GM18505 (cell line): ENCODE measurements at regions not wholly inside any gene's neighbourhood (a gene's known extent, or its start where the extent isn't known, plus 50 kb on each side); places are given as distances from the start of the nearest gene placed in this dataset.
"Not testable (repeated sequence)": the region's sequence is repeated elsewhere in the genome, so short reads cannot be mapped to it uniquely, and the experiment has no call there.

Experiments
- ATAC-seq: cut with Tn5 transposase; IDR thresholded peaks from one replicate; pipeline ENCODE4 v1.9.1; 2021; ENCODE audit not compliant: unreplicated experiment
- POLR2A ChIP-seq: IDR thresholded peaks from 4 replicates; pipeline ENCODE4 v1.6.1; 2011; ENCODE audit warnings: borderline replicate concordance; ENCODE audit not compliant: insufficient read depth, insufficient read length; ENCODE audit errors: extremely low read depth

GRCh38 chr9:85792057-85792456 is 50.3 kb upstream of the AGTPBP1 start:
- not testable (repeated sequence) for ATAC-seq

DNA sequence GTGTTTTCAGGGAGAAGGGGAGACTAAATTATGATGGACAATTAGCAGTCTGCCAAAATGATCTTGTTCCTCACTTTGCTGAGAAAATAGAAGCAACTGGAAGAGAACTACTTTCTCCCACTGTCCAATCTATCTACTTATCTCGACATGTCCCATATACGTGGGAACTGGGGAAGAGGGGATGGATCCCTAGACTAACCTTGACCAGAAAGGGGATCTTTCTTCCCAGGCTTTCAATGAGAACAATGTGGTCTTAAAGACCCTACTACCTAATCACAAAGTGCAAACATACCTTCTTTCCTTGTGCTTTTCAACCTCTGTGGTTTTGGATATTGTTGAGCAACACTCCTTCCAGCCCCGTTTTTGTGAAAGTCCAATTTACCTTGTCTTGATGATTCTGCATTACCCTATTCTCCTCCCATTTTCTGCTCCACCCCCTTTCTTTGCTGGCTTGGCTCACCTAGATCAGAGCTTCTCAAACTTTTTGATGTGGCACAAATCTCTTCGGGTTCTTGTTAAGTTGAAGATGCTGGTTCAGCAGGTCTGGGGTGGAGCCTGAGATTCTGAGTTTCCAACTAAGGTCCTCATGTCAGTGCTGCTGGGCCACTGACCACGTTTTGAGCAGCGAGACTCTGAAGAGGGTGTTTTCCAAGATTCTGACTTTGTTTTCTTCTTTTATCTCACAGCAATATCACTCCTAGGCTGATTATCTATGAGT is 61.4 kb upstream of the AGTPBP1 start:
- ATAC-seq: not testable (repeated sequence)

GRCh38 chr9:85804847-85805133 is 63.0 kb upstream of the AGTPBP1 start:
- not testable (repeated sequence) for ATAC-seq

GRCh38 chr9:85805134-85806005 is 63.6 kb upstream of the AGTPBP1 start:
- ATAC-seq: peak; percentile 72

DNA sequence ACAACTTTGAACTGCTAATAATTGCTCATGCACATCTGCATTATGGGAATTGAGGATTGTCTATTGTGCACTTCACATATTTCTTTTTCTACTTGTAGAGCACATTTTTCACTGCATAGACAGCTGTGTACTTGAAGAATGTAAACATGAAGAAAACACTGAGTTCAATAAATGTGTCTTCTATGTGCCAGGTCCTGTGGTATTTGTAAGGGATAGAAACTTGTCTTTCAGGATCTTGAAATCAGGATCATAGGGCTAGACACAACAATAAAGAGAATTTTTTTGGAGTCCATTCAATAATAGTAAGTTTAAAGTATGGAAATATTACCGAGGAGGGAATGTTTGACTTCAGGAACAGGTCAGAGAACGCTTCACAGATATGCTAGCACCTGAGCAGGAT is 66.6 kb upstream of the AGTPBP1 start:
- not testable (repeated sequence) for ATAC-seq

GRCh38 chr9:85813388-85813787 is 71.6 kb upstream of the AGTPBP1 start:
- ATAC-seq: not testable (repeated sequence)

DNA sequence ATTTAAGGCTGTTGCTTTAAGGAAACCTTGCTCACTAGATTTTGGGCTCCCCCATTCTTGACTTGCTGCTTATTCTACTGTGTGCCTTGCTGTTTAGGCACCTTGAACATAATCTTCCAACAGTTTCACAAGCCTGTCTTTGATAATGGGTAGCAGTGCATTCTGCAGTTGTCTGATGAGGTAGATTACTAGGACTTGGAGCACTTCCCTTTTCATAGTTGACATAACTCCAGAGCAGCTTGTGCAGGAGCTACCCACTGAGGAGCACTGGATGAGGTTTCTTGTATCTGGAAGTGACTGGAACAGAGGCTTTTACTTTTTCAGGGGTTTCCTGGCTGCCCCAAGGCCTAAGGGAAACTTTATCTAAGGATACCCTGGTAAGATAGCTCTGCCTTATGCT is 73.0 kb upstream of the AGTPBP1 start:
- ATAC-seq: not testable (repeated sequence)

DNA sequence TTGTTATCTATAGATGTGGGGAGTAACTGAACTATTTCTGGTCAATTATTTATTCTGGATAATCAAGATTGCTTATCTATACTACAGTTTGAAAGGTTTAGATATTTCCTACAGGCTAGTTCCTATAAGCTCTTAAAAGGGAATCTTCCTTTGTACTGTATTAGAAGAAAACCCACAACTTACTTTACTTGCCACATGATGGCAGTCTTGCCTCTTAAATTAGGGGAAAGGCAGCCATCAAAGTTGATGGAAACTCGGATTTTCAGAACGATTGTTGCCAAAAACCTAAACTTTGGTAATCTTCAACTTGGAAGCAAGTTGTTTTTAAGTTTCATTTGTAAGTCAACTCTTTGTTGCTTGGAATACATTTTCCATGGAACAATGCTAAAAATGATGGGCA is 77.2 kb upstream of the AGTPBP1 start:
- ATAC-seq: not testable (repeated sequence)

- not testable (repeated sequence) for ATAC-seq
These were observed 78.8 kb upstream of the AGTPBP1 start for GRCh38 chr9:85820598-85820997.

GRCh38 chr9:85824949-85825348 is 83.2 kb upstream of the AGTPBP1 start:
- ATAC-seq: not testable (repeated sequence)

GRCh38 chr9:85834591-85834990 is 92.8 kb upstream of the AGTPBP1 start:
- not testable (repeated sequence) for ATAC-seq

DNA sequence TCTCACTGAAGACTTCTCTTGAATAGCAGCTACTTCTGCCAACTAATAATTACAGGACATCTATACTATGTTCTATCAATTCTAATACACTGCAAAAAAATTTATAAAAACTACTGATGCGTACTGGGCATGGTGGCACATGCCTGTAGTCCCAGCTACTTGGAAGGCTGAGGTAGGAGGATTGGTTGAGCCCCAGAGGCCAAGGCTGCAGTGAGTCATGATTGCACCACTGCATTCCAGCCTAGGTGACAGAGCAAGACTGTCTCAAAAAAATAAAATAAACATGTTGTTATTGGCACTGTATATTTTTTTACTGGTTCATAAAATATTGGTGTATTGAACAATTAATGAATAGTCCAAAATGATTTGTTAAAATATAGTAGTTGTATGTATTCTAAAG is 97.0 kb upstream of the NAA35 start:
- ATAC-seq: not testable (repeated sequence)

GRCh38 chr9:85847782-85848181 is 93.2 kb upstream of the NAA35 start:
- not testable (repeated sequence) for ATAC-seq

GRCh38 chr9:85858056-85858750 is 82.7 kb upstream of the NAA35 start:
- no peak for ATAC-seq
- no peak for TF ChIP-seq POLR2A

DNA sequence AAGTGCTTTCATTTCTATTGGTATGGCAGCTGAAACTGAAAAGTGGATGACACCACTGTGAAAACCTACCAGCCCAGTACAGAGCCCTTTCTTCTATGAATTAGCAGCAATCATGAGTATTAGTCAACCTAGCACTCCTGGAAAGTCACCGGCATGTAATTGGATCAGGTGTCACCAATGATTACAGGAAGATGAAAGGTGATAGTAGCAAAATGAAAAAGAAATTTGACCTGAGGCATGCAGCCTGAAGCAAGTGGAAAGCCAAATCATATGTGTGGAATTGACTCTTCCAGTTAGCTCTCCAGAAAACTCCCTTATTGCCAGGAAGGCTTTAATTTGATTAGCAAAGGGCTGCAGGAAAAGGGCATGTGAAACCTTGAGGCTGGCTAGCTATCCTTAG is 81.2 kb upstream of the NAA35 start:
- TF ChIP-seq POLR2A: no peak
- no peak for ATAC-seq

DNA sequence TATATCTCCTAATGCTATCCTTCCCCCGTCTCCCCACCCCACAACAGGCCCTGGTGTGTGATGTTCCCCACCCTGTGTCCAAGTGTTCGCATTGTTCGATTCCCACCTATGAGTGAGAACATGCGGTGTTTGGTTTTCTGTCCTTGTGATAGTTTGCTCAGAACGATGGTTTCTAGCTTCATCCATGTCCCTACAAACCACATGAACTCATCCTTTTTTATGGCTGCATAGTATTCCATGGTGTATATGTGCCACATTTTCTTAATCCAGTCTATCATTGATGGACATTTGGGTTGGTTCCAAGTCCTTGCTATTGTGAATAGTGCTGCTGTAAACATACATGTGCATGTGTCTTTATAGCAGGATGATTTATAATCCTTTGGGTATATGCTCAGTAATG is 79.1 kb upstream of the NAA35 start:
- ATAC-seq: not testable (repeated sequence)
